LNCAP (cell line): ENCODE measurements at regions not wholly inside any gene's neighbourhood (a gene's known extent, or its start where the extent isn't known, plus 50 kb on each side); places are given as distances from the start of the nearest gene placed in this dataset.

Experiments used
- TF ChIP-seq, protein P1 (sequence below): fragments of 450-650 bp; IDR thresholded peaks from 2 replicates; pipeline ENCODE4 v1.5.1; 2017; ENCODE audit warnings: mild to moderate bottlenecking

DNA sequence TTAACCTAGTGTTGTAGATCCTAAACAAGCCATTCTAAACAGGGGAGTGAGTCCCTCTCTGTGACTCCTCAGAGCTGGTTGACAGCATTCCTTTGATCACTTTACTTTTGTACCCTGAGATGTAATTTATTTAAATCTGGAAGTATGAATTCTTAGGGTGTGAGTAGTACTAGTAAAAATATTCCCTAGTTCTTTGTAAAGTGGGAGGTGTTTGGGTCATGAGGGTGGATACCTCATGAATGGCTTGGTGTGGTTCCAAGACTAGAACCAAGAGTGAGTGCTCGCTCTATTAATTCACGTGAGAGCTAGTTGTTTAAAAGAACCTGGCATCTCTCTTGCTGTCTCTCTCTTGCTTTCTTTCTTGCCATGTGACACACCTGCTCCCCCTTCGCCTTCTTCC, 223.7 kb downstream of the SQOR start:
- TF ChIP-seq, protein P1, sequence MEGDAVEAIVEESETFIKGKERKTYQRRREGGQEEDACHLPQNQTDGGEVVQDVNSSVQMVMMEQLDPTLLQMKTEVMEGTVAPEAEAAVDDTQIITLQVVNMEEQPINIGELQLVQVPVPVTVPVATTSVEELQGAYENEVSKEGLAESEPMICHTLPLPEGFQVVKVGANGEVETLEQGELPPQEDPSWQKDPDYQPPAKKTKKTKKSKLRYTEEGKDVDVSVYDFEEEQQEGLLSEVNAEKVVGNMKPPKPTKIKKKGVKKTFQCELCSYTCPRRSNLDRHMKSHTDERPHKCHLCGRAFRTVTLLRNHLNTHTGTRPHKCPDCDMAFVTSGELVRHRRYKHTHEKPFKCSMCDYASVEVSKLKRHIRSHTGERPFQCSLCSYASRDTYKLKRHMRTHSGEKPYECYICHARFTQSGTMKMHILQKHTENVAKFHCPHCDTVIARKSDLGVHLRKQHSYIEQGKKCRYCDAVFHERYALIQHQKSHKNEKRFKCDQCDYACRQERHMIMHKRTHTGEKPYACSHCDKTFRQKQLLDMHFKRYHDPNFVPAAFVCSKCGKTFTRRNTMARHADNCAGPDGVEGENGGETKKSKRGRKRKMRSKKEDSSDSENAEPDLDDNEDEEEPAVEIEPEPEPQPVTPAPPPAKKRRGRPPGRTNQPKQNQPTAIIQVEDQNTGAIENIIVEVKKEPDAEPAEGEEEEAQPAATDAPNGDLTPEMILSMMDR, result no peak

DNA sequence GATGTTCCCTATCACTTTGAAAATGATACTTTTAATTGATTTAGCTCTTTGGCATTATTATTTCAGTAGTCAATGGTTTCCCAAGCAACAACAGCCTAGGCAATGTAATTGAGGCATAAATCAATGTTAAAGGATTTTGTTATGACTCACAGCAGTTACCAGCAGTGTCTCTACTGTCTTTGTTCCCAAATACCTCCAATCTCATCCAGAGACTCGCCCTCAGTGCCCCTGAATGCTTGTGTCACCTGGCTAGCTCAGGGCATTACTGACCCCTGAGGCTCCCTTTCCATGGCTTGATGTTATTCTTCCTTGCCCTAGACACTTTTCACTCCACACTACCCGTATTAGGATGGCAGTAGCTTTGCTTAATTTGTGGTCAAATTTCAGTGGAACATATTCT, 227.2 kb downstream of the SQOR start:
- TF ChIP-seq, protein P1, result no peak

DNA sequence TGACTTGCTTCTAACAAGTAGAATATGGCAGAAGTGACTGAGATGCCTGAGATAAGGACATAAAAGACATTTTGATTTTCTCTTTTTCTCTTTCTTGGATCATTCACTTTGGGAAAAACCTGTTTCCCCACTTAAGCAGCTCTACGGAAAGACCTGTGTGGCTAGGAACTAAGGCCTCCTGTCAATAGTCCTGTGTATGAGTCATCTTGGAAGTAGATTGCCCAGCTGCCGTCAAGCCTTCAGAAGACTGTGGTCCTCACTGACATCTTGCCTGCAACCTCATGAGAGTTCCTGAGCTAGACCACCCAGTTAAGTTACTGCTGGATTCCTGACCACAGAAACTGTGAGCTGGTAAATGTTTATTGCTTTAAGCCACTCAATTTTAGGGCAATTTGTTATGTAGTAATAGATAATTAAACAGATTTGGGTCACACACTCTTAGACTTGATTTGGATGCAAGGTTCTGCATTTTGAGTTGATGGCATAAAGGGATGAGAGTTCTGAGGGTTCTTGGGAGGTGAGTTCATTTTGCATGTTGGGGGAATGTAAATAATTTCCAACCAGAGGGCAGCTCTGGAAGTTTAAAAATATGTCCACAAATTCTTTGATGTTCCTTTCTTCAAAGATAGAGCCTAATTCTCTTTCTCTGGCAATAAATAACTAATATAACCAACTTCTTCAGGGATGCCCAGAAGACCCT, 229.2 kb downstream of the SQOR start:
- TF ChIP-seq, protein P1, result no peak

DNA sequence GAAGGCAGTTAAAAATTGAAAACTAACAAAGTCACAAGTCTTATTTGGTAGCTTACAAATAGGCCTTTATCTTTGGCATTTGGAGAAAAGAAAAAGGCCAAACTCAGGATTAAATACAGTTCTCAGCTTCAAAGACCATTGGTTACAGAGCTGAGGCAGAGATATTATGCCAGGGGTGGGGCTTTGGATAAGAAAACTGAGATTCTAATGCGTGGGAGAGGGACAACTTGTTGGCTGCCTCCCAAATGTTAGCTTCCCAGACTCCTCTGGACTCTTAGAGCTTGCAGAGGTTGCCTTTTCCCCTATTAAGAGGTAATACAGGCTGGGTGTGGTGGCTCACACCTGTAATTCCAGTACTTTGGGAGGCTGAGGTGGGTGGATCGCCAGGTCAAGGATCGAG, 231.8 kb downstream of the SQOR start:
- TF ChIP-seq, protein P1, result no peak

DNA sequence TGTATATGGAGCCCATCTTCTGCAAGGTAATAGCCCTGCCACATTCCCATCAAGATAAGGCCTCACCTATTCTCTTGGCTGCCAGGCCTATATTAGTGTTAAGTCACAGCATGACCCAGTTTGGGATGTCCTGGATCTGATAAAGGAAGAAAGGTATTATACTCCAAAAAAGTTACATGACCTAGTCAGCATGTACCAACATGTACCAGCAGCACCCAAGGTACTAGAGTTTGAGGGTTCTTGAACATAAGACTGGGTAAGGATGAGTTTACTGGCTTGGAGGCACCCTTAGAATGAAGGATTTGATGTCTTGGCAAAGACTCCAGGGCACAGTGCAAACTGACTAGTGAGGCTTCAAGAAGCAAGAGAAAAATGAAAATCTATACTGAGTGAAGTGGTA, 232.5 kb downstream of the SQOR start:
- TF ChIP-seq, protein P1, result no peak

DNA sequence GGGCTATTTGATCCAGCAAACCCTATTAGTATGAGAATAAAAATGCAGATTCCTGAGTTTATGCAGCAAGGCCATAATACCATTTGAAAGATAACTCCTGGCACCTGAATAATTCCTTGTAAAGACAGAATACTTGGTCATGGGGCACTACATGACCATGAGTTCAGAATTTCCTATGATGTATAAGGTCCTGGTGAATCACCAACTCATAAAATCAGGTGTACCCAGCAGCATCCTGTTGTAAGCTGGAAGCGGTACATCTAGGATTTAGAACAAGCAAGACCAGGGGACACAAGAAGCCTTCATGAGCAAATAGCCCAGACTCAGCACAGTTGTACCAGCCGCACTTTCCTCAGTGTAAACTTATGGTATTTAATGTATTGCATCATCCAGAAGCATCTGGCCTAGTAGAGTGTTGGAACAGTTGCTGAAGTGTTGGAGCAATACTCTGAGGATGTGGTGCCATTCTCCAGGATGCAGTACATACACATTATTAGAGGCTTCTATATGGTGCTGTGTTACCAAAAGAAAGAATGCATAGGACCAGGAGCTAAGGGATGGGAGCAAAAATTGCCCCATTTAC, 233.4 kb downstream of the SQOR start:
- TF ChIP-seq, protein P1, result no peak

DNA sequence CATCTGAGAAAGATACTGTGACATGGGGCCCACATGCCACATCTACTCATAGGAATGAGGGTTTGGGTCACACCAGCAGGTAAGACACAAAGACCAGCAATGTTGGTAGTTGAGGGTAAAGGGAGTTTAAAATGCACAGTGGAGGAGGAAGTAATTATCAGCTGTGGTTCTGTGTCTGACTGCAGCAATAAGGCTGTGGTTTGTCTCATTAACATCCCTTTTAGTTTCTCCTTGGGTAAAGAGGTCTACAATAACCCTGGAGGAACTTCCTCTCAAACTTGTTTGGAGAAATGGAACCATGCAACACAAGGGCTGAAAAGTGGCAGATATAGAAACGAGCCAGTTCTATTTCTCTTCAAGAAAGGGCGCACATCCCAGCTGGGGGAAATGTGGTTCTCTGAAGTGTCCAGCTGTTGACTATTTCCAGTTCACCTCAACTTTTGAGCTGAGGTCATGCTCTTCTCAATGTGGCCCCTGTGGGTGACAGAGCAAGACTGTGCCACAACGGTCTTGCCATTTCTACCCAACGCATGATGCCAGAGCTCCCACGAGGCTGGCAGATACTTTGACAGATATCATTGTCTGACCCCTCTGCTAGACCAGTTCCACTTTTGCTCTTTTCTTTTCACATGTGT, 234.3 kb downstream of the SQOR start:
- TF ChIP-seq, protein P1, result no peak
